ENCODE measurements at regions not wholly inside any gene's neighbourhood (a gene's known extent, or its start where the extent isn't known, plus 50 kb on each side); places are given as distances from the start of the nearest gene placed in this dataset.

DNA sequence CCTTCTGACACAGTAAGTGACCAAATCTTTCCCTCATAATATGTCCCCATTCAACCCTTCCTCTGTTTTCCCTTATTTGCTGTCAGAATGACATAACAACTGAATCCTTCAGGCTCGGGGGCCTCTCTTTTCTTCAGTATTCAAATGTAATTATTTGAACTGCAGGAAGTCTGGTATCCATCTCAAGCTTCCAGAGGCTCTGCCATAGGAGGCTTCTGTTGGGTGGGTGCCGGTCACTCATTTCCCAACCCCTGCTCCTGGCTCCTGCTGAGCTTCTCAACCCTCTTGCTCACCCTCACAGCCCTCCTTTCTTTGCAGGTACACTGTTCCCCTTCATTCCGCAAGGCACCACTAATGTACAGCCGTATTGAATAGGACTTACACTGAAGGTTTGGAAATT is 151.8 kb upstream of the MAP3K1 start:
- TF ChIP-seq, protein P1, sequence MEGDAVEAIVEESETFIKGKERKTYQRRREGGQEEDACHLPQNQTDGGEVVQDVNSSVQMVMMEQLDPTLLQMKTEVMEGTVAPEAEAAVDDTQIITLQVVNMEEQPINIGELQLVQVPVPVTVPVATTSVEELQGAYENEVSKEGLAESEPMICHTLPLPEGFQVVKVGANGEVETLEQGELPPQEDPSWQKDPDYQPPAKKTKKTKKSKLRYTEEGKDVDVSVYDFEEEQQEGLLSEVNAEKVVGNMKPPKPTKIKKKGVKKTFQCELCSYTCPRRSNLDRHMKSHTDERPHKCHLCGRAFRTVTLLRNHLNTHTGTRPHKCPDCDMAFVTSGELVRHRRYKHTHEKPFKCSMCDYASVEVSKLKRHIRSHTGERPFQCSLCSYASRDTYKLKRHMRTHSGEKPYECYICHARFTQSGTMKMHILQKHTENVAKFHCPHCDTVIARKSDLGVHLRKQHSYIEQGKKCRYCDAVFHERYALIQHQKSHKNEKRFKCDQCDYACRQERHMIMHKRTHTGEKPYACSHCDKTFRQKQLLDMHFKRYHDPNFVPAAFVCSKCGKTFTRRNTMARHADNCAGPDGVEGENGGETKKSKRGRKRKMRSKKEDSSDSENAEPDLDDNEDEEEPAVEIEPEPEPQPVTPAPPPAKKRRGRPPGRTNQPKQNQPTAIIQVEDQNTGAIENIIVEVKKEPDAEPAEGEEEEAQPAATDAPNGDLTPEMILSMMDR (IDR thresholded peaks at IDR 0.05; ENCODE audit: poor library complexity), result no peak
- TF ChIP-seq EZH2 (IDR thresholded peaks at IDR 0.05; ENCODE audit: borderline replicate concordance), result no peak
